GM12878 (cell line): ENCODE measurements at regions not wholly inside any gene's neighbourhood (a gene's known extent, or its start where the extent isn't known, plus 50 kb on each side); places are given as distances from the start of the nearest gene placed in this dataset.
"Not testable (repeated sequence)": the region's sequence is repeated elsewhere in the genome, so short reads cannot be mapped to it uniquely, and the experiment has no call there.

Source experiments
- ATAC-seq: fragments of 200-7000 bp; cut with Tn5 transposase; 3 replicates; pipeline ENCODE4 v1.9.1; 2020; ENCODE audit warnings: mild to moderate bottlenecking, moderate library complexity
- BruUV-seq: library from RNA; stranded (reverse); fragments of 400-500 nt; replicated peaks from 2 replicates; lab custom pipeline; 2021; lab: Mats Ljungman, UMichigan
- CTCF ChIA-PET: fragments of 300-600 bp; sonication (Branson Sonifier 250); formaldehyde crosslinking; extraction: SDS; loops from one replicate; lab custom pipeline; 2021; ENCODE audit warnings: inconsistent platforms; lab: Yijun Ruan, JAX
- POLR2A ChIA-PET: fragments of 350-600 bp; formaldehyde crosslinking; extraction: SDS; loops from one replicate; lab custom pipeline; 2021; ENCODE audit warnings: inconsistent platforms; lab: Charles Lee
- RAD21 ChIA-PET: fragments of 300-600 bp; sonication (Branson Sonifier 250); formaldehyde crosslinking; loops from one replicate; lab custom pipeline; 2023; ENCODE audit warnings: antibody characterized with exemption; ENCODE audit not compliant: unreplicated experiment; lab: Charles Lee
- SMC1A ChIA-PET: fragments of 300-600 bp; sonication (Branson Sonifier 250); formaldehyde crosslinking; loops from one replicate; lab custom pipeline; 2023; ENCODE audit not compliant: unreplicated experiment, uncharacterized antibody; lab: Charles Lee
- DNase-seq: peaks from one replicate; pipeline ENCODE4 v3.0.0-alpha.2; 2011; ENCODE audit warnings: low read depth, low spot score
- FAIRE-seq: peaks from 3 replicates; lab custom pipeline; 2011; peaks lifted over from hg19 to GRCh38; lab: Jason Lieb, UNC
- H2AFZ ChIP-seq: 2 replicates; pipeline ENCODE4 v1.6.0; 2011; ENCODE audit warnings: low read depth, low read length, control low read depth; ENCODE audit not compliant: control insufficient read depth
- H3K27ac ChIP-seq: 2 replicates; pipeline ENCODE4 v1.5.1; 2011; ENCODE audit warnings: control low read depth; ENCODE audit not compliant: control insufficient read depth, insufficient read depth
- H3K27me3 ChIP-seq, 2 experiments: replicated peaks in 1 of 2; 2 replicates each; pipeline versions ENCODE4 v1.6.0 to v1.6.1; 2011; ENCODE audit warnings: low read length in 1 of 2; ENCODE audit not compliant: control insufficient read depth in 2 of 2, insufficient read depth in 2 of 2
- H3K36me3 ChIP-seq, 2 experiments: 2 replicates each; pipeline ENCODE4 v1.5.1; 2011; ENCODE audit warnings: low read length in 1 of 2; ENCODE audit not compliant: control insufficient read depth in 2 of 2, insufficient read depth in 2 of 2
- H3K4me1 ChIP-seq: 2 replicates; pipeline ENCODE4 v1.6.1; 2011; ENCODE audit warnings: mild to moderate bottlenecking, low read length, moderate library complexity, mixed read lengths; ENCODE audit not compliant: control insufficient read depth, insufficient read depth
- H3K4me2 ChIP-seq: 2 replicates; pipeline ENCODE4 v1.6.0; 2011; ENCODE audit warnings: control low read depth; ENCODE audit not compliant: control insufficient read depth, insufficient read depth
- H3K4me3 ChIP-seq: fragments of 200-600 bp; sonication (generic); 2 replicates; pipeline ENCODE4 v1.5.1; 2016
- H3K79me2 ChIP-seq: 2 replicates; pipeline ENCODE4 v1.6.0; 2011; ENCODE audit warnings: low read length; ENCODE audit not compliant: control insufficient read depth, insufficient read depth
- H3K9ac ChIP-seq: 2 replicates; pipeline ENCODE4 v1.8.0; 2011; ENCODE audit warnings: low read length, control low read depth, mixed read lengths; ENCODE audit not compliant: control insufficient read depth, insufficient read depth
- H3K9me3 ChIP-seq: replicated peaks from 3 replicates; pipeline ENCODE4 v1.5.1; 2011; ENCODE audit warnings: mild to moderate bottlenecking, low read length; ENCODE audit not compliant: control insufficient read depth, insufficient read depth
- H4K20me1 ChIP-seq: 2 replicates; pipeline ENCODE4 v1.6.0; 2011; ENCODE audit not compliant: control insufficient read depth, insufficient read depth
- WGBS: methylation state at CpG from one replicate; pipeline ENCODE4 v1.1.6; 2016; ENCODE audit warnings: low lambda C conversion rate; ENCODE audit not compliant: insufficient replicate concordance, insufficient coverage; ENCODE audit errors: missing lambda C conversion rate; 5-methylcytosine and 5-hydroxymethylcytosine counted together
- in situ Hi-C: fragments of 300-500 bp; cut with MboI; formaldehyde crosslinking; loops from 9 replicates; pipeline ENCODE4 v1.14.3; 2018; ENCODE audit warnings: mixed read lengths
- intact Hi-C: fragments of 100-400 bp; cut with micrococcal nuclease; formaldehyde crosslinking; loops from one replicate; pipeline ENCODE4 v1.14.2; 2022; ENCODE audit not compliant: unreplicated experiment

DNA sequence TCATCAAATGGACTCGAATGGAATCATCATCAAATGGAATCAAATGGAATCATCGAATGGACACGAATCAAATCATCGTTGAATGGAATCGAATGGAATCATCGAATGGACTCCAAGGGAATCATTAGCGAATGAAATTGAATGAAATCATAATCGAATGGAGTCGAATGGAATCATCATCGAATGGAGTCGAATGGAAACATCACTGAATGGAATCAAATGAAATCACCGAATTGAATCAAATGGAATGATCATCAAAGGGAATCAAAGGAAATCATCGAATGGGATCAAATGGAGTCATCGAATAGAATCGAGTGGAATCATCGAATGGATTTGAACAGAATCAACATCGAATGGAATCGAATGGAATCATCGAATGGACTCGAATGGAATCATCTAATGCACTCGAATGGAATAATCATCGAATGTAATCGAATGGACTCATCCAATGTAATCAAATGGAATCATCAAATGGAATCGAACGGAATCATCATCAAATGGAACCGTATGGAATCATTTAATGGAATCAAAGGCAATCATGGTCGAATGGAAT, 232.2 kb downstream of the SHCBP1 start:
- RAD21 ChIA-PET, ATAC-seq, H3K27ac ChIP-seq, POLR2A ChIA-PET, DNase-seq, H3K4me2 ChIP-seq, SMC1A ChIA-PET, intact Hi-C loops, BruUV-seq, in situ Hi-C loops, CTCF ChIA-PET, H3K9ac ChIP-seq, H3K79me2 ChIP-seq, H4K20me1 ChIP-seq, H3K9me3 ChIP-seq, H3K36me3 ChIP-seq, H3K4me1 ChIP-seq, FAIRE-seq, H2AFZ ChIP-seq, H3K27me3 ChIP-seq, H3K4me3 ChIP-seq: not testable (repeated sequence)
- 58% methylated on average over 27 of the region's 27 CpGs for WGBS

DNA sequence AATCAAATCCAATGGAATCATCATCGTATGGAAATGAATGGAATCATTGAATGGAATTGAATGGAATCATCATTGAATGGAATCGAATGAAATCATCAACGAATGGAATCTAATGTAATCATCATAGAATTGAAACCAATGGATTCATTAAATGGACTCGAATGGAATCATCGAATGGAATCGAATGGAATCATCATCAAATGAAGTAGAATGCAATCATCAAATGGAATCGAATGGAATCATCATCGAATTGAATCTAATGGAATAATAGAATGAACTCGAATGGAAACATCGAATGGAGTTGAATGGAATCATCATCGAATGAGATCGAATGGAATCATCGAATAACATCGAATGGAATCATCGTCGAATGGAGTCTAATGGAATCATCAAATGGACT, 232.8 kb downstream of the SHCBP1 start:
- not testable (repeated sequence) for BruUV-seq

DNA sequence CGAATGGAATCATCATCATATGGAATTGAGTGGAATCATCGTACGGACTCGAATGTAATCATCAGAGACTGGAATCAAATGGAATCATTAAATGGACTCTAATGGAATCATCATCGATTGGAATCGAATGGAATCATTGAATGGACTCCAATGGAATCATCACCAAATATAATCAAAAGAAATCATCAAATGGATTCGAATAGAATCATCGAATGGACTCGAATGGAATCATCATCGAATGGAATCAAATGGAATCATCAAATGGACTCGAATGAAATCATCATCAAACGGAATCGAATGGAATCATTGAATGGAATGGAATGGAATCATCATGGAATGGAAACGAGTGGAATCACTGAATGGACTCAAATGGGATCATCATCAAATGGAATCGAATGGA, 233.5 kb downstream of the SHCBP1 start:
- intact Hi-C loops, ATAC-seq, DNase-seq: not testable (repeated sequence)

More for the DNA sequence above, 232.8 kb downstream of the SHCBP1 start:
- H4K20me1 ChIP-seq, H3K9ac ChIP-seq, H3K79me2 ChIP-seq, H3K27me3 ChIP-seq, H3K36me3 ChIP-seq, SMC1A ChIA-PET, H3K4me2 ChIP-seq, ATAC-seq, FAIRE-seq, H3K4me1 ChIP-seq, in situ Hi-C loops, intact Hi-C loops, H3K9me3 ChIP-seq, H3K4me3 ChIP-seq, DNase-seq, RAD21 ChIA-PET, H2AFZ ChIP-seq, CTCF ChIA-PET, POLR2A ChIA-PET, H3K27ac ChIP-seq: not testable (repeated sequence)
- WGBS: 60% methylated on average over 16 of the region's 16 CpGs

DNA sequence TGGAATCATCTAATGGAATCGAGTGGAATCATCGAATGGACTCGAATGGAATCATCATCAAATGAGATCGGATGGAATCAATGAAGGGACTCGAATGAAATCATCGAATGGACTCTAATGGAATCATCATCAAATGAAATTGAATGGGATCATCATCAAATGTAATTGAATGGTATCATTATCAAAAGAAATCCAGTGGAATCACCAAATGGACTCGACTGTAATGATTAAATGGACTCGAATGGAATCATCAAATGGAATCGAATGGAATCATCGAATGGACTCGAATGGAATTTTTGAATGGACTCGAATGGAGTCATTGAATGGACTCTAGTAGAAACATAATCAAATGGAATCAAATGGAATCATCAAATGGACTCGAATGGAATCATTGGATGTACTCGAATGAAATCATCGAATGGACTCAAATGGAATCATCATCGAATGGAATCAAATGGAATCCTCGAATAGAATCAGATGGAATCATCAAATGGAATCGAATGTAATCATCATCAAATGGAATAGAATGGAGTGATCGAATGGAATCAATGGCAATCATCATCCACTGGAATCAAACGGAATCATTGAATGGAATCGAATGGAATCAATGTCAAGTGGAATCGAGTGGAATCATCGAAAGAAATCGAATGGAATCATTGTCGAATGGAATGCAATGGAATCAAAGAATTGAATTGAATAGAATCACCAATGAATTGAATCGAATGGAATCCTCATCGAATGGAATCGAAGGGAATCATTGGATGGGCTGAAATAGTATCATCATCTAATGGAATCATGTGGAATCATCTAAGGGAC, 234.2 kb downstream of the SHCBP1 start:
- H3K9ac ChIP-seq, H4K20me1 ChIP-seq, in situ Hi-C loops, H3K27me3 ChIP-seq, H3K9me3 ChIP-seq, BruUV-seq, H3K4me1 ChIP-seq, SMC1A ChIA-PET, H3K79me2 ChIP-seq, FAIRE-seq, POLR2A ChIA-PET, intact Hi-C loops, H2AFZ ChIP-seq, DNase-seq, H3K4me3 ChIP-seq, H3K36me3 ChIP-seq, RAD21 ChIA-PET, H3K27ac ChIP-seq, CTCF ChIA-PET, H3K4me2 ChIP-seq: not testable (repeated sequence)
- ATAC-seq: peak; percentile 8
- WGBS: 42% methylated on average over 28 of the region's 28 CpGs

More for the DNA sequence above, 233.5 kb downstream of the SHCBP1 start:
- 29% methylated on average over 15 of the region's 15 CpGs for WGBS
- H3K4me3 ChIP-seq, H3K36me3 ChIP-seq, H3K27me3 ChIP-seq, H3K27ac ChIP-seq, H3K9me3 ChIP-seq, H3K4me2 ChIP-seq, BruUV-seq, H3K4me1 ChIP-seq, SMC1A ChIA-PET, H2AFZ ChIP-seq, H3K9ac ChIP-seq, FAIRE-seq, POLR2A ChIA-PET, H4K20me1 ChIP-seq, CTCF ChIA-PET, H3K79me2 ChIP-seq, in situ Hi-C loops, RAD21 ChIA-PET: not testable (repeated sequence)
